HG02973 (cell line): ENCODE measurements at regions not wholly inside any gene's neighbourhood (a gene's known extent, or its start where the extent isn't known, plus 50 kb on each side); places are given as distances from the start of the nearest gene placed in this dataset.

Experiments
- ATAC-seq: cut with Tn5 transposase; IDR thresholded peaks from one replicate; pipeline ENCODE4 v1.9.1; 2021; ENCODE audit warnings: moderate library complexity; ENCODE audit not compliant: unreplicated experiment

DNA sequence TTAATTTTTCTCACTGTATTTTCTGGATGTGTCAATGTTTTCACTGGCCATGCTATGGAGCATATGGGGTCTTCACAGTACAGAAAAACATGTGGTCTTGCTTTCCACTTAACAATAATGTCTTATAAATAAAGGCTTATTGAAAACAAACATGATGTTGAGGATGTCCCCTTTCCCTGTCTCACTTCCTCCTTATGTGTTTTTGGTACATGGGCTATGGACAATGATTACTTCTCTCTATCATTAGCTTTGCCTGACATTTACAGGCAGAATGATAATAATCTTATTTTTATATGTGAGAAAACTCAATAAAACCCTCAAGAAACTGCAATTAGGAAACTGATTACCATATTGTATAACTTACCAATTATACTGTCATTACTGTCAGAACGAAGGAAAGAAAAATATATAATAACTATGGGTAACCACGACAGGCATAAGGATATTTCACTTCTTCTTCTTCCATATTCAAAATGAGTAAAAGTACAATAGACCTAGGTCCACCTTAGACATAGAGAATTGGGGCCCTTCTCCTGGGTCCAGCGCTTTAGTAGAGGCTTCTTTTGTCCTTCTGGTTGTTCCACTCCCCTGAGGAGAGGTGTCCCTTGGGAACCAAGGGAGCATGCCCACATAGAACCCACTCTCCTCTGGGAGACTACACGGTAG, 375.0 kb downstream of the MAN2A1 start:
- no peak for ATAC-seq

- ATAC-seq, result no peak
Observed at GRCh38 chr5:110070836-110071235, 381.1 kb downstream of the MAN2A1 start.

DNA sequence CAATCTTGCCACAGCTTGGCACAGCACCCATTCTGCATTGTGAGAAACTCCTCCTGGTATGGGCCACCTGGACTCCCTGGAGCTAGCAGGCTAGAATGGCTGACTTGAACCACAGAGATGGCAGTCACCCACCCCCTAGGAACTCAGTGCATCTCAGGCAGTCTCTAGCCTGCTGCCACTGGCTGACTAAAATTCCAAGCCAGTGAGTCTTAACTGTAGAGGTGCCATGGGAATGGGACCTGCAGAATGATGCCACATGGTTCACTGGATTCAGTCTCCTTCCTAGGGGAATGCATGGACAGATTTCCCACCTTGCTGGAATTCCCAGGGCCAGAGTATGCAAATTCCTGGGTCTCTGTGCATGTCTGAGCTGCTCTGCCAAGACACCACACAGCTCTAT, 382.9 kb downstream of the MAN2A1 start:
- ATAC-seq, result no peak

DNA sequence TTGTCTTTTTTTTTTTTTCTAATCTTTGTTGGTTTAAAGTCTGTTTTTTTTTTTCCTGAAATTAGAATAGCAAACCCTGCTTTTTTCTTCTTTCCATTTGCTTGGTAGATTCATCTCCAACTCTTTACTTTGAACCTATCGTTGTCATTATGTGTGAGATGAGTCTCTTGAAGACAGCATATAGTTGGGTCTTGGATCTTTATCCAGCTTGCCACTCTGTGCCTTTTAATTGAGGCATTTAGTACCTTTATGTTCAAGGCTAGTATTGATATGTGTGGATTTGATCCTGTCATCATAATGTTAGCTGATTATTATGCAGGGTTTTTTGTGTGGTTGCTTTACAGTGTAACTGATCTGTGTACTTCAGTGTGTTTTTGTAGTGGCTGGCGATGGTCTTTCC, 383.8 kb downstream of the MAN2A1 start:
- no peak for ATAC-seq

GRCh38 chr5:110075656-110076055, 385.9 kb downstream of the MAN2A1 start:
- no peak for ATAC-seq

DNA sequence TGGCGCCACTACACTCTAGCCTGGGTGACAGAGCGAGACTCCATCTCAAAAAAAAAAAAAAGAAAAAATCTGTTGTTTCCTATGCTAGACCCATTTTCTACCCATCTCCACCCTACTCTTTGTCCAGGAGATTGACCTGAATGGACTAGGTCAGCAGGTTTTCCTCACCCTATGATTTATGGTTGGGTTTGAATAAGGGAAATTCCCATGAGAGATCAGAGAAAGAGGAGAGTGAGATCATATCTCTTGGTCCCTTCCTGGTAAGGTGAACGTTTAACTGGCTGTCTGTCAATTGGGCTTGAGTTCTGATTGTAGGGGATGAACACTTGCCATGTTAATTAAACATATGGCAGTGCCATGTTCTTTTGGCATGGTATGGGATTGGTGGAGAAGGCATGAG, 387.4 kb downstream of the MAN2A1 start:
- ATAC-seq, result no peak

DNA sequence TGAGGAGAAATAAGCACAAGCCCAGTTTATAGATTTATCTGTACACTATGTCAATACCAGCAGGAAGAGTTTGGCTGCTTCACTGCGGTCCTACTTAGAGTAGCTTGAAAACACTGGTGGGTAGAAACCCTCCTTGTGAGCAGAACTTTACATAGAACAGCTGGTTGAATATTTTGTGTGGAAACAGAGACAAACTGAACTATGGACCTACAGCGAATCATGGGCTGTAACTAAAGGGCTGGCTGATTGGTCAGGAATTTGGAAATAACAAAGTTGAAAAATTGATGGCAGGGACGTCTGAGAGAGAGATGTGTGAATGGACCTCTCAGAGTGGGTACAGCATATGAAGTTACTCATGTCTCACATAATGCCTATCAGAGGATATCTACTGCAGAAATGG, 392.5 kb downstream of the MAN2A1 start:
- ATAC-seq, result no peak

DNA sequence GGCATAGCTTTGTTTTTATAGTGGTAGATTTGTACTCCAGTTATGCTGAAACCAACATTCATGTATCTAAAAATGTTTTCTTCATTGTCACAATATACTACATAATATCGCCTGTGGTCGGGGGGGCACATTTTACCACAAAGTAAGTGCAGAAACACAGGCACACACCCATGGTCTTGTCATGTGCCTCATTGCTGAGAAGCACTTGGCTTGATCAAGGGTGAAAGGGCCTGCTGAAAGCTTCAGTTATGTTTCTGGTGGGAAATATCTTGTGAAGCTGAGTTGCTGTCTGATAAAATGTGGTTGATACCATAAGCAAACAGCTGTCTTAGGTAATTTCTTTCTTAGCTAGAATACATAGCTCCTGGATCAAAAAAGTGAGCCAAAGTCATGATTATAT, 393.1 kb downstream of the MAN2A1 start:
- ATAC-seq, result no peak

DNA sequence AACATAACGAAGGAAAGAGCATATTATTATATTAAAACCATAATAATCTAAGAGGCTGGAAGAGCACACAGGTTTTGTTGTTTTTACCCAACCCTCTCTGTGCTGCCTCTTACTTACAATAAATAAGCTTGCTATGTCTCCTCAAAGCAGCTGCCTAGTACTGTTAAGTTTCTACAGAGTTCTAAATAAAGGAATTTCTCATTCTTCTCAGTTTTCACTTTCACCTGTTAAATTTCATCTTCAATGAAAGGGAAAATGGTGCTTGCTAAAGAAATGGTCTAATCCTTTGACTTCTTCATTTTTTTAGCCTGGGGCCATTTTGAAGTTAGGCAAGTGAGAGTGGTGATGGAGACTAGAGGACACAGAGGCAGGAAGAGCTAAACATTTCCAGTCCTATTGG, 396.1 kb downstream of the MAN2A1 start:
- ATAC-seq, result no peak

GRCh38 chr5:110086658-110087388, 397.1 kb downstream of the MAN2A1 start:
- no peak for ATAC-seq

DNA sequence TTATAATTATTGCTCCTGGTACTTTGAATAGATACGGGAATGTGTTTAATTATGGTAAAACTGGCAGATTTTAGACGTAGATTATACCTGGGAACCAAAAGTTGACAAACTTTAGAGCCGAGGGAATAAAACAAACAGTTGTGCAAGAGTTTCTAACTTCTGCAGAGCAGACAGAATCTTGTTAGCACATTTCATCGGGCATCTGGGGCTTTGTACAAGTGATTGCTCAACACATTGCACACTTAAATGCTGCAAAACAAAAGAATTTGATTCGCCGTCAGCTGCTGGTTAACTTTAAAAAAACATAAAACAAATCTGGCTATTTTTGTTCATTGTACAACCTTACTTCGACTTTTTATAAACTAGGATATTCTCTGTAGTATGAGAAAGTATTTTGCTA, 398.1 kb downstream of the MAN2A1 start:
- no peak for ATAC-seq

DNA sequence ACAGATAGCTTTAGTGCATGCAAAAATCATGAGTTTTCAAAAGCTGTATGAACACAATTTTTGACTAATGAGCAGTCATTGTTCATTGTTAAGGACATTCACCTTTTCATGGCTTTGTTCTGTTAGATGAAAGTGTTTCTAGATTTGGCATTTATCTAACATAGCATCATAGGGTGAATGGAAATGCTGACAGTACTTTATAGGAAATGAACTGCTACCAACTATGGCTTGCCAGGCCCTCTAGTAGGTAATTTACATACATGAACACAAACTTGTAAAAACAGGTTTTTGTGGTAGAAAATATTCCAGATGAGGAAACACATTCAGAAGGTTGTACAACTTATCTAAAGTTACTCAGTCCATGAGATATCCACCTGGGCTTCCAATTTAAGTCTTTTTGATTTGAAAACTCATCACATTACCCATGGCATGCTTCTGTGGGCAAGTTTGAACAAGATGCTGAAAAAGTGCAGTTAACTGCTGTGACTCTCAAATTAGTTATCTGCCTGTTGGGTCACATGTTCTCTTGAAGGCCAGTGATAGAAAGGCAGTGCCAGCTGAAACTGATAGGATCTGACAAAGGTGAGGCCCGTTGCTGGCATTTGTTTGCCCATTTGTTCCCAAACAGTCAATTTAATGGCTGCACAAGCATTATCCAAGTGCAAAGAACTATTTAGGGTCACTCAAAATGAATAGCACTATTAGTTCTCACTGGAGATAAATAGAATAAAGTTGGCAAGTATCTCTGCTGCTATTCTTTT, 399.1 kb downstream of the MAN2A1 start:
- ATAC-seq, result no peak

DNA sequence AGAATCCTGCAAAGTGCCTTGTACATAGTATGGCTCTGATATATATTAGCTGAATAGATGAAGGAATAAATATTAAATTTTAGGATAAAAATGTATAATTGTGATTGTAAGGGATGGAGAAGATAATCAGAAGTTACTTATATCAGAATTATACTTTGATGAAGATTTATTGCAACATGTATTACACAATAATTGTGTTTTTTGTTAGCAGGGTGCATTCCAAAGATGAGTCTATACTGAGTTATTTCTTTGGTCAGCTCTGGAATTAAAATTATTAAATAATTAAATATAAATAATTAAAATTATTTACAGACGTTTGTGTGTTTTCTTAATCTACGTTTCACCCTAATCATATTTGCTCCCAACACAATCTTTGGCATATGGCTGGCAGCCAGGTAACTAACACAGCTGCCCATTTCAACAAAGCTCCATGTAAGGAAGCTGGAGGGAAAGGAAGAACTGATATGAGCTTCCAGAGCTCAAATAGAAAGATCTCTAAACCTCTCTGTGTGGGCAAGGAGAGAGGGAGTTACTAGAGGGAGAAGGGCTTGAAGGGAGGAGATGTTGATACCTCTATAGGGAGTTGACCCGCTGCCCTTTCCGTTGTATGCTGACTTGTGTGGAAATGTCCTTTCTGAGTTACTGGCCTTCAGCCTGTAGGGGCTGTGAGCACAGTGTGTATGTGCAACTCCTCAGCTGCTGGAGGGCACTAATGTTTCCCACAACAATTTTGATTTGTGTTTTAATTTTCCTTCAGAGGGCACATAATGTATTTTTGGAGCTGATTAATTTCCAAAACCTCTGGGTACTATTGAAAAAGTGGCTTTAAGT, 403.4 kb downstream of the MAN2A1 start:
- ATAC-seq, result no peak

- ATAC-seq, result no peak
Observed at GRCh38 chr5:110094109-110094508, 404.4 kb downstream of the MAN2A1 start.

DNA sequence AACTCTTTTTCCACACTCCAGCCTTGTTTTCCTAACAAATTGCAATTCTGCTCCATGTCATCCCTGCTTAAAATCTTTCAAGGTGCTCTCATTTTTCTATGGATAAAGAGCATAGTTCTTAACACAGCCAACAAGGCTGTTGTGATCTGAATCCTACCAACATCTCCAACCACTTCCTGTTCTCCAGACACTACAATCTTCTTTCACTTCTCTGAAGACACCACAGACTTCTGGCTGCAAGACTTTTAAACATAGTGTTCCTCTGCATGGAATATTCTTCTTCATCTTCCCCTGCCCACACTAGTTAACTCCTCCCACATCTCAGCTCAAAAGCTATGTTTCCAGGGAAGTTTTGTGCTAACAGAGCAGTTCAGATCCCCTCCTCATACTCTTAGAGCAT, 404.8 kb downstream of the MAN2A1 start:
- no peak for ATAC-seq

GRCh38 chr5:110096419-110096818, 406.7 kb downstream of the MAN2A1 start:
- no peak for ATAC-seq

GRCh38 chr5:110099572-110099971, 409.8 kb downstream of the MAN2A1 start:
- ATAC-seq, result no peak

DNA sequence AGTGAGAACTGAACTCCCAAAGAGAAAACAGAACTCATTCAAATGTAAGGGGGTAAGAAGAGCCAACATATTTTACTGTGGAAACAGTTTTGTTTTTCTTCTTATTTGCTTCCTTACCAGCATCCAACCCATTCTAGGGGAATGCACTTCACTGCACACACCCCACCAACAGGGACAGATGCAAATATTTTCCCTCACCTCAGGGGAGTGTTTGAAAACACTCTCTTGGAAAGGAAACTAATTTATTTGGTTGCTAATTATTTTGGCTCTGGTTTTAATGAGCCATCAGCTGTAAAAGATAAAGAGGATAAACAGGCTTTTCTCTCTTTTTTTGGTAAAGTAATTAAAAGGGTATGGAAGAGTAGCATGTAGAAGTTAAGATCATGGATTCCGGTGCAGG, 413.4 kb downstream of the MAN2A1 start:
- ATAC-seq, result no peak

DNA sequence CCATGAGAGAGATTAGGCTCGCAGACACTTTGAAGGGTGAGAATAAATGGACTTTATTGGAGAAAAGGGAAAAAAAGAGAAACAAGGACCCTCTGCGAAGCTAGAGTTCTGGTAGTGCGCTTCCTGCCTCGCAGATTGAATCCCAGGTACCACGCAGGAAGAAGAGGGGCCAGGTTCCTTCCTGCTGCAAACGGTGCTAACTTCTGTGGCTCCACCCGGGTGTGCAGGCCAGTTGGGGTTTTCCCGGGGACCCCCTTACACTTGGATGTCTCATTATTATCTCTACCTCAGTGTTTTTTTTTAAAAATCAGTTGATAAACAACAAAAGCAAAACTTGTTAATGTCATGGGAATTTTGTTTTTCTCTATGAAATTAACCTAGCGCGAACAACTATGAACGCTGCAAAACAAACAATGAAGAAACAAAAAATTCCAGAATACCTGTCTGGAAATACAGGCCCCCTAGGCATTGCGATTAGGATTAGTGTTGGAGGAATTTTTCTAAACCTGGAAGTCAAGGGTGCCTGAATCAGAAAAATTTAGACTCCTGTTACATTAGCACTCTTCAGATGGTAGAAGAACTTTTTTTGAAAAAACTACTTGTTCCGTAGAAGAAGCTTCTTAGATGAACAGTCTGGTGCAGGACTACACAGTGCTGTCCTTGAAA, 414.5 kb downstream of the MAN2A1 start:
- ATAC-seq, result no peak
